IPS-11a (cell line): ENCODE measurements at regions not wholly inside any gene's neighbourhood (a gene's known extent, or its start where the extent isn't known, plus 50 kb on each side); places are given as distances from the start of the nearest gene placed in this dataset.

Experiments
- H3K4me3 ChIP-seq: one replicate; pipeline ENCODE4 v1.5.1; 2013; ENCODE audit warnings: low read depth, low read length, control low read depth

DNA sequence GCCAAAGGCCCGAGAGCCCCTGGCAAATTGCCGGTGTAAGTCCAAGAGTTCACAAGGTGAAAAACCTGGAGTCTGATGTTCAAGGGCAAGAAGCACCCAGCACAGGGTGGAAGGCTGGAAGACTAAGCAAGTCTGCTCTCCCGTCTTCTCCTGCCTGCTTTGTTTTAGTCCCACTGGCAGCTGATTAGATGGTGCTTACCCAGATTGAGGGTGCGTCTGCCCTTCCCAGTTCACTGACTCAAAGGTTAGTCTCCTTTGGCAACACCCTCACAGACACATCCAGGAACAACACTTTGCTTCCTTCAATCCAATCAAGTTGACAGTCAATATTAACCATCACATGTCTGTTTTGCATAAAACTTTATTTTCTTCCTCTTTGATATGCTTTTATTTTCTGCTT, 157.4 kb downstream of the HS3ST1 start:
- no peak overlapping the region for H3K4me3 ChIP-seq

DNA sequence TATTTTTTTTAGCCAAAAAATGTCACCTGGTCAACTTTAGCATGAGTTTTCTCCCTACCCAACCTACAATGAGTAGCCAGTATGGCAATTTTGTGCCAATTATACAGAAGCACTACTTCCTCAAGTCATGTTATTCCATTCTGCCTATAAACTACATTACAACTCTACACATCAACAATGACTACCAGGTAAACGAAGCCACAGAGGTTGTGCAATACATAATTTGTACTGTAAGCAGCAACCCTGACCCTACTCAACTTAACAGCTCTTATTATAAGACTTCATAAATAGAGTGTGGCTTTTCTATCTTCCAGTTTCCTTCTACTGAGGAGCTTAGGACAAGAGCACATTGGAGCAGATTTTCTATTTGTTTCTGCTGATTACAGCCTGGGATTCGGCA, 160.5 kb downstream of the HS3ST1 start:
- H3K4me3 ChIP-seq: no peak overlapping the region

GRCh38 chr4:11264841-11265240, 163.9 kb downstream of the HS3ST1 start:
- no peak overlapping the region for H3K4me3 ChIP-seq

GRCh38 chr4:11264346-11264745, 164.3 kb downstream of the HS3ST1 start:
- no peak overlapping the region for H3K4me3 ChIP-seq

DNA sequence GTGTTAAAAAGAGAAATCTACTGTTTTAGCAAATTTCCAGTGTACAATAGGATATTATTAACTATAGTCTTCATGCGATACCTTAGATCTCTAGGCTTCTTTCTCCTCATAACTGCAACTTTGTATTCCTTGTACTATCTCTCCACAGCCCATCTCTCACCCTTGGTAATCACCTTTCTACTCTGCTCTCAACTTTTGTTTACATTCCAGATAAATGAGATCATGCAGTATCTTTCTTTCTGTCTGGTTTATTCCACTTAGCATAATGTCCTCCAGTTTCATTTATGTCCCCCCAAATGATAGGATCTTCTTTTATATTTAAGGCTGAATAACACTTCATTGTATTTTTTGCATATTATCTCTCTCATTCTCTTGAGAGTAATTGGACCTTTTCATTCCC, 165.5 kb downstream of the HS3ST1 start:
- no peak overlapping the region for H3K4me3 ChIP-seq

DNA sequence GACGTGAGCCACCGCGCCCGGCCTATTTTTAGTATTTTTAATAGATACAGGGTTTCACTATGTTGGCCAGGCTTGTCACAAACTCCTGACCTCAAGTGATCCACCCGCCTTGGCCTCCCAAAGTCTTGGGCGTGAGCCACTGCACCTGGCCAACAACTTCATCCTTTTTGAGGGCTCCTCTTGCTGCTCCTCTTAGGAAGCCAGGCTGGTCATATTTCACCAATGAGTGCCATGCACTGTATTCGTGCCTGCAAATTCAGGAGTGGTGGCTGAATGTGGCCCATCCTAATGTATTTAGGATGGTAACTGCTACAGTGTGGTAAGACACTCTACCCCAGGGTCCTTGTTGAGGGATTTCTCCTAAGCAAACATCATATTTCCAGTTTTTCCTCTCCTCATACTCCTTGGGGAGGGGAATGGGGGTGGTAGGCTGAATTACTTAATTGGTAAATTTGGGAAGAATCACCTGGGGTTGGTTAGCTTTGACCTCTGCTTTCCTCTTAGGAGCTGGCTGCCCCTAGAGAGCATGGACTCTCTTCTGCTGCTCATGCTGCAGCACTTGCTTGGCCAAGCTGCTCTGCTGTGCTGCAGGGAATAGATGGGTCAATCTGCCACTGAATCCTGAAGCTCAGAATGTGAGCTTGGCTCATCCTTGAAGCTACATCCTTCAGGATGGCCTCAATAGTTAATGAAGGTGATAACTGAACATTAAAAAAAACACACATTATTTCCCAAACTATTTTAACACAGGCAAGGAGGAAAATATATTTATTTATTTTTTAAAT, 167.4 kb downstream of the HS3ST1 start:
- no peak overlapping the region for H3K4me3 ChIP-seq

GRCh38 chr4:11259837-11260236, 168.9 kb downstream of the HS3ST1 start:
- no peak overlapping the region for H3K4me3 ChIP-seq

DNA sequence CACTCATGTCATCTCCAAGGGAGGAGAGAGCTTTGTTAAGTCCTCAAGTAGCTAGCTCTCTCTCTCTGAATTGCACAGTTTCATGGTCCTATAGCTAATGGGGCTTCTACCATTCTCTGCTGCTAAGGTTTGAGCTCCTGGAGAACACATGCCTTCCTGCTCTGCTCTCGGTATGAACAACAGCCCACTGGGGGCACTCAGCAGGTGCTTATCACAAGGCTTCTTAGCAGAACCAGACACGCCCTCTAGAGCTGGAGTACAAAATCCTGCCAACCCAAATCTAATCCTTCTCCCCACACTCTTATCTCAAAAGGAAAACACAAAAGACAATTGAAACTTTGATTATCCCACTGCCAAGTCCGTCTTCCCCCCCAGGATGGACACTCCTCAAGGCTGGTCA, 176.5 kb downstream of the HS3ST1 start:
- no peak overlapping the region for H3K4me3 ChIP-seq

- no peak overlapping the region for H3K4me3 ChIP-seq
Observed at GRCh38 chr4:11250510-11250909, 178.2 kb downstream of the HS3ST1 start.

DNA sequence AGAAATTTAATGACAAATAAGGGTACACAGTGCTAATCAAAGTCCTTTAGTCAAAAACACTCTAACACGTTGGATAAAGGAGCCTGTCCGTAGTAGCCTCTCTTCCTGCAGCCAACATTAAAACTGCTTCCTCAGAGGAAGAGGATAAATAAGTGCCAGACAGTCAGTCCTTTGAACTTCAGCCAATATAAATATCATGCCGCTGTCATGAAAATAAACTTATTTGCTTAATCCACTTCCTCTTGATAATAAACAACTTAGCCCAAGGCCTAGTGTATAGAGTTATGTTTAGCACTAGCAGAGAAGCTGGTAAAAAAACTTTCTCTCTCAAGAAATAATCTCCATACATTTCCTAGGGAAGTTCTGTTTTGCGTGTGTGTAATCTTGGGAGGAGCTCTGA, 196.7 kb downstream of the HS3ST1 start:
- no peak overlapping the region for H3K4me3 ChIP-seq

GRCh38 chr4:11230866-11231265, 197.8 kb downstream of the HS3ST1 start:
- no peak overlapping the region for H3K4me3 ChIP-seq

DNA sequence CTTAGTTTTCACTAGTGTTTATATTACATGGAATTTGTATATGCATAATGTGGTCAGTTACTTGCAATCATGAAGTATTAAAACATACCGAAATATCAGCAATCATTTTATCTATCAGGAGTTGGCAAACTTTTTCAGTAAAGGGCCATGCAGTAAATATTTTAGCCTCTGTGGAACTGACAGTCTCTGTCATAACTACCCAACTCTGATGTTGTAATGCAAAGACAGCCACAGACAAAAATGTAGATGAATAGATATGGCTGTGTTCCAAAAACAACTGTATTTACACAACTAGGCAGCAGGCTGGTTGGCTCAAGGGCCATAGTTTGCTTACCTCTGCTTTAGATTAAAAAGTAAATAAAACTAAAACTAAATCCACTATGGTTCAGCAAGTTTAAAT, 200.2 kb downstream of the HS3ST1 start:
- H3K4me3 ChIP-seq: no peak overlapping the region

- H3K4me3 ChIP-seq: no peak overlapping the region
Observed at GRCh38 chr4:11223311-11223710, 205.4 kb downstream of the HS3ST1 start.

DNA sequence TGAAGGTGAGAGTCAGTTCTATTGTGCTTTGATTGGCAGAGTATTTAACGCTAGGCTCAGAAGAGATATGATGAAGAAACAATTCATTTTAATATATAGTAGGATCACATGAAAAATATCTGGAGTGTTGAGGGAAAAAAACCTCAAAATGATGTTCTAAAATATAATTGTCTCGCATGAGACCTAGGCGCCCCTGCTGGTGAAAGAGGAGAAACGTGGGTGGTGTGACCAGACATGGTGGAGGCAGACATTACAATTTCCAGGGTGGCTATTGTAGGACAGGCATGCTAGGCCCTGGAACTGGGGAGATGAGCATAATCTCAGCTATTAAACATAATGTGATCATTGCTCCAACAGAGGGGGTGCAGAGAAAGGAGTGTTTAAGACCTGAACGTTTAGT, 210.0 kb downstream of the HS3ST1 start:
- no peak overlapping the region for H3K4me3 ChIP-seq

GRCh38 chr4:11216520-11216919, 212.2 kb downstream of the HS3ST1 start:
- no peak overlapping the region for H3K4me3 ChIP-seq

GRCh38 chr4:11214281-11214680, 214.4 kb downstream of the HS3ST1 start:
- H3K4me3 ChIP-seq: no peak overlapping the region

GRCh38 chr4:11209826-11210225, 218.9 kb downstream of the HS3ST1 start:
- H3K4me3 ChIP-seq: no peak overlapping the region

- H3K4me3 ChIP-seq: no peak overlapping the region
Observed at GRCh38 chr4:11201256-11201655, 227.4 kb downstream of the HS3ST1 start.

- no peak overlapping the region for H3K4me3 ChIP-seq
Observed at GRCh38 chr4:11198516-11199305, 230.0 kb downstream of the HS3ST1 start.

DNA sequence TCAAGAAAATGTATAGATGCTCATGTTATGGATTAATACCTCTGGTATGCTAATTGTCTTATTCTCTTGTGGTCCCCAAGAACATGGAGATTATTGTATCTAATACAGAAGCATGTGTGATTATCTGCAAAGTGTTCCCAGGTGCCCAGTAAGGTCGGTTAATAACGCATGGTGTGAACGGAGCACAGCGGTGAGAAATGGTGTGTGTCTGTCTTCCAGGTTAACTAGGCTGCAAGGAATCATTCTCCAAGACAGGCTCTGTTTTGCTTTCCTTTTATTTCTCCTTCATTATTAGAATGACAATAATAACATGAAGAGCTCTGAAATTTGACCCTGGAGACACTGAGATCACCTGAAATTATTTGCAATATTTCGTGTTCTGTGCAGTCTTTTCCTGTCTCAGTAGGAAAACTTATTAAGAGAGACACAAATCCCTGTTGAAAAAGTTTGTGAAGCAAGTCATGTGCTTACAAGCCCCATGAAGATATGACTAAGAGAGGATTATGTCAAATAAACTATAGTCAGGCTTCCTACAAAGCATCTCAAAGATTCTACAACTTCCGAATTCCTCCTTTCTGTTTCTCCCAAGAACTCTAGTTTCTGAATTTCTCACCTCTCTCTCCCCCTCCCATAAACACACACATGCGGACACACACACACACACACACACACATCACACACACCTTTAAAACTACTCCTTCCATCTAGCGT, 230.9 kb downstream of the HS3ST1 start:
- no peak overlapping the region for H3K4me3 ChIP-seq

GRCh38 chr4:11196927-11197522, 231.7 kb downstream of the HS3ST1 start:
- no peak overlapping the region for H3K4me3 ChIP-seq
